Endothelial cell of hepatic sinusoid (primary cell): ENCODE measurements at regions not wholly inside any gene's neighbourhood (a gene's known extent, or its start where the extent isn't known, plus 50 kb on each side); places are given as distances from the start of the nearest gene placed in this dataset.
"Not testable (repeated sequence)": the region's sequence is repeated elsewhere in the genome, so short reads cannot be mapped to it uniquely, and the experiment has no call there.

Experiments used
- in situ Hi-C: cut with HindIII; loops from 2 replicates; pipeline ENCODE4 v1.10.0; 2017; ENCODE audit warnings: low sequenced_read_pairs

DNA sequence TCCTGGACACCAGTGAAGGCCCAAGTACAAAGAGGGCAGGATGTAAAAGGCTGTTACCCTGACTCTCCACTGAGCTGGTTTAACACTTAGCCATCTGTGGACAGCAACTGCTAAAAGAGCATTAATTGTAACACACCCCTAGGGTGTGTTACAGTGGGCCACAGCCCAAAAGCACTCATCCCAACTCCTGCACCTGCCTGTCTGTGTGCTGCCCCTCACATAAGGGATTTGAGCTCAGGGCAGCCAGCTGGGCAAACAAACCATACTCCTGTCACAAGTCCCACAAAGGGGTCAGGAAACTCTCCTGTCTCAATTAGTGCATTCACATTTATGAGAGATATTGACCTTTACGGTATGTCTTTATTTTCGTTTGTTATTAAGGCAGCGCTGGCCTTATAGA, 833.1 kb upstream of the NXPH2 start:
- in situ Hi-C loops: no loop called here

DNA sequence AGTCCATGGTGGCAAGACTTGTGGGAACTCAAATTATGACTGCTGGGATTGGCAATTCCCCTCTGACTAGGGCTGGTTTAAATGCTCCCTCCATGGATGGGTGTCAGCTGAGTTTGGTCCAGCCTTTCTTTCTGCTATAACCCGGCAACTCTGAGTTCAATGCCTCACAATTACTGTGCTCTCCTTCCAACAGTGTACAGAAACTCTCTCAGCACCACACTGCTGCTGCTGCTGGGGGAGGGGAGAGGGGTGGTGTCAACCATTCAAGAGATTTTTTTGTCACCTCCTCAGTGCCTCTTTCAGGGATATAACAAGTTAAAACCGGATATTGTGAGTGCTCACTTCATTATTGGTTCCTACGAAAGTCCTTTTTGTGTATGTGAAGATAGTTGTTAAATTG, 830.3 kb upstream of the NXPH2 start:
- in situ Hi-C loops: no loop called here

DNA sequence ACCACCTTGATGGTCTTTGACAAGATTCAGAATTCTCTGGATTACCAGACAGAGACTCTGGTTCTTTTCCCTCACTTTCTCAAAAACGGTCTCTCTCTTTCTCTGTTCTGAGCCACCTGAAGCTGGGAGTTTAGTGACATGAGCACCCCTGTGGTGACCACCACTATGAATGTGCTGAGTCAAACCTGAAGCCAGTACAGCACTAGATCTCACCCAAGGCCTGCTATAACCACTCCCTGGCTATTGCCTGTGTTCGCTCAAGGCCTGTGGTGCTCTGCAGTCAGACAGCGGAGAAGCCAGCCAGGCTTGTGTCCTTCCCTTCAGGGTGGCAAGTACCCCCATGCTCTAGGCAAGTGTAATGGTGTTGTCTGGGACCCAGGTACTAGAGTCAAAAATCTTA, 828.9 kb upstream of the NXPH2 start:
- in situ Hi-C loops: no loop called here

DNA sequence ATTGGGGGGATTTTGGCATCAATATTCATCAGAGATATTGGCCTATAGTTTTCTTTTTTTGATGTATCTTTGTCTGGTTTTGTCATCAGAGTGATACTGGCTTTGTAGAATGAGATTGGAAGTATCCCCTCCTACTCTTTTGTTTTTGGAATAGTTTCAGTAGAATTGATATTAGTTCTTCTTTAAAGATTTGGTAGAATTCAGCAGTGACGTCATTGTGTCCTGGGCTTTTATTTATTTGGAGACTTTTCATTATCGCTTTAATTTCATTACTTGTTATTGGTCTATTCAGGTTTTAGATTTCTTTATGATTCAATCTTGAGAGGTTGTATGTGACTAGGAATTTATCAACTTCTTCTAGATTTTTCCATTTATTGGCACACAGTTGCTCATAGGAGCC, 825.5 kb upstream of the NXPH2 start:
- in situ Hi-C loops: no loop called here

DNA sequence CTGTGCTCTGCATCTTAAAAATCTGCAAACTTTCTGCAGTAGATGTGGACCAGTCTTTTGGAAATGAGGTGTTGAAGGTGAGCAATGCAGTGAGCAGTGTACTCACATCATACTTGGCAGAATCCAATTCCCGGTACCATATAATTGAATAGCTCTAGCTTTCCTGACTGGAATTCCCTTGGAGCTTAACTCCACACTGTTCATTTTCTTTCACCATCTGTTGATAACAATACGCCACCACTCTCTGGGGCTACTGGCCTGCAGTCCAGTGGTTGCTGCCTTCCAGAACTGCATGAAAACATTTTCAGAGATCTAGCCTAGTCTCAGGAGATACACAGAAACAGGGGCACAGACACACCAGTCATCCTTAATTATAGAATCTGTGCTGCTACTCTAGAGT, 820.0 kb upstream of the NXPH2 start:
- in situ Hi-C loops: no loop called here

DNA sequence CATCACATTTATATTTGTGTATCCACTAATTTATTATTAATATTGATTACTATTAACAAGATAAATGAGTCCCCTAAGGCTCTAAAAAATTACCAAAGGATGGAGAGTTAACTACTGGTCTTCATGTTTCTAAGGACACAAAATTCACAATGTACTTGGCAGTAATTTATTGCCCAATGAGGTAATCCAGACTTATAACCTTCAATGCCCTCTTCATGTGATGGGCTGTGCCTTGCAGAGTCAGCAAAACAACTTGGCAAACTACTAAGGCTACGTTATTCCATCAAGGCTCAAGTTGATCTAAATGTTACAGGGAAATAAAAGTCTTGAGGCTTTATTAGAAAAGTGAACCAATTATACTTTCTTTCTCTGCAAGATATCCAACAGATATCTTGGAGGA, 804.9 kb upstream of the NXPH2 start:
- in situ Hi-C loops: no loop called here

DNA sequence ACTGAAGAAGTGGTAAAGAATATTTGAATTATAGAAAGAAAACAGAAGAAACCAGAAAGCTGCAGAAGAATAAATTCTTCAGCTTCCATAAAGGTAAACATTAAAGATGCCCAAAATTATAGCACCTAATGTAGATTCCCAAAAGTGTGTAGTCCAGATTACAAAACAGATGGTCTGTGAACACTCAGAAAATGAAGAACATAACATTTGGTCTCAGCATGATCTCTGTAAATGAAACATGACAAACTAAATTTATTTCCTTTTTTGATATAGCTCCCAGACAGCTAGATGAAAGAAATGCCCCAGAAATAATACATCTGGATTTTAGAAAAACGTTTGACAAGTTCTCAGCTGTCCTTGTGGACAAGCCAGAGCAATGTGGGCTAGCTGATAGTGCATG, 794.2 kb upstream of the NXPH2 start:
- in situ Hi-C loops: no loop called here

DNA sequence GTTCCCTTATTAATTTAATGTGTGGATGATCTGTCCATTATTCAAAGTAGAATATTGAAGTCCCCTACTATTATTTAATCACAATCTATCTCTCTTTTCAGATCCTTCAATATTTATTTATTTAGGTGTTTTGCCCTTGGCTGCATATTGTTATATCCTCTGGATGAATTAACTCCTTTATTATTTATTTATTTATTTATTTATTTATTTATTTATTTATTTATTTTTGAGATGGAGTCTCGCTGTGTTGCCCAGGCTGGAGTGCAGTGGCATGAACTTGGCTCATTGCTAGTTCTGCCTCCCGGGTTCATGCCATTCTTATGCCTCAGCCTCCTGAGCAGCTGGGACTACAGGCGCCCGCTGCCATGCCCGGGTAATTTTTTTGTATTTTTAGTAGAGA, 776.6 kb upstream of the NXPH2 start:
- in situ Hi-C loops: no loop called here

DNA sequence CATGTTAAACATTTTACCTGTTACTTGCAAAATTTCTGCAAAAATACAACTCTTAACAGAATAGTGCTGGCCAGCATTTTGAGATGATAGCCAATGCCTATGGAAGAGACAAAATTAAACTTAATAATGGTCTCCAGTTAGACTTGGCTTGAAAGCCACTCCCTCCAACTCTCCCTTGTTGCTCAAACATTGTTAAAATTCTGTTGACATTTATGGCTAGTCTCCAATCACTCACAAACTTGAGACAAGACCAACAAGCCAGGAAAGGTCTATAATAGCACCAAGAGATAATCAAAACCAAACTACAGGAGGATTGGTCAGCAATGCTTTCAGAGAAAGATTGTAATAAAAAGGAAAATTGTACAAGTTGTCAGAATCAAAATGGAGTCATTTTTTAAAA, 770.7 kb upstream of the NXPH2 start:
- in situ Hi-C loops: no loop called here

DNA sequence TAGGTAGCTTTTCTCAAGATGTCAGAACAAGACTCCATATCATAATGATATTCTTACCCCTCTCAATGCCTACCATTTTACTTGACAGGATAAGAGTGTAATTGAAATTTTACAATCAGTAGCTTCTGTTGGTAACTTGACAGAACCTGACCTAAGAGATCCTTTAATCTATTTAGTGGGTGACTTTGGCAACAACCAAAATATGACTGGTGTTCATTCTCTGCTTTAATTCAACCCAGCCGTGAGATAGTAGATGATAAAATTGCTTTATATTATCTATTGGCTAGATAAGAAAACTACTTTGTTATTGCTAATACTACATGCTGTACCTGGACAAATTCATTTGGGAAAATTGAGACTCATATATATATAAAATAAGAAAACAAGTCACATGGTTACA, 770.2 kb upstream of the NXPH2 start:
- in situ Hi-C loops: no loop called here

DNA sequence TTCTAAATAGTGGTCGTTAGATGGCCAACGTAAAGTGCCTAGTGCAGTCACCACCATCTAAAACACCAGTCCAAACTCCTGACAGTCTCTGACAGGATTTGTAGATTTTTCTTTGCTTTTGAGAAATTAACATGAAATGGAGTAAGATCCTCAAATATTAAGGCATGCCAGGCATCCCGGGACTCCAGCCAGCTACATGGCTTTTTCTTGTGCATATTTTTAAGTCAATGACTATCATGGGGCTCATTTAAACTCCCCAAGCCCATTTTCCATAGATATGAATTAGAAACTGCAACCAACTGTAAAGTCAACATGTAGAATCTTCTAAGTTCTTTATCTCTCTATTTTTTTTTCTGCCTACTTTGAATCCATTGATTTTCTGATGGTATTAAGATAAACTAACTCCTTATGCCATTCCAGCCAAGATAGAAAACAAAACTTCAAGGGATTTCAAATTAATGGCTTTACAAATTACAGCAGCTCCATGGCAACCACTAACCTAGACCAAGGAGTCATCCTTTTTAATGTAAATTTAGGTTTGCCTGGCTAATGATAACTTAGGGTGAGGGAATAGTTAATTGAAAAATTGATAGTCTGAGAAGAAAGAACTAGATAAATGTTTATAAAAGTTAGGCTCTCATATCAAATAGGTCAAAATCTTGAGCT, 764.1 kb upstream of the NXPH2 start:
- in situ Hi-C loops: no loop called here

DNA sequence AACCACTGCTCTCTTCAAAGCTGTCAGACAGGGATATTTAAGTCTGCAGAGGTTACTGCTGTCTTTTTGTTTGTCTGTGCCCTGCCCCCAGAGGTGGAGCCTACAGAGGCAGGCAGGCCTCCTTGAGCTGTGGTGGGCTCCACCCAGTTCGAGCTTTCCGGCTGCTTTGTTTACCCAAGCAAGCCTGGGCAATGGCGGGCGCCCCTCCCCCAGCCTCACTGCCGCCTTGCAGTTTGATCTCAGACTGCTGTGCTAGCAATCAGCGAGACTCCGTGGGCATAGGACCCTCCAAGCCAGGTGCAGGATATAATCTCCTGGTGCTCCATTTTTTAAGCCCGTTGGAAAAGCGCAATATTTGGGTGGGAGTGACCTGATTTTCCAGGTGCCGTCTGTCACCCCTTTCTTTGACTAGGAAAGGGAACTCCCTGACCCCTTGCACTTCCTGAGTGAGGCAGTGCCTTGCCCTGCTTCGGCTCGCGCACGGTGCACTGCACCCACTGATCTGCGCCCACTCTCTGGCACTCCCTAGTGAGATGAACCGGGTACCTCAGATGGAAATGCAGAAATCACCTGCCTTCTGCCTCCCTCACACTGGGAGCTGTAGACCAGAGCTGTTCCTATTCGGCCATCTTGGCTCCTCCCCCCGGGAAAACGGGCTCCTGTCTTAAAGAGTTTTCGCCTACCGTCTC, 758.3 kb upstream of the NXPH2 start:
- in situ Hi-C loops: not testable (repeated sequence)

DNA sequence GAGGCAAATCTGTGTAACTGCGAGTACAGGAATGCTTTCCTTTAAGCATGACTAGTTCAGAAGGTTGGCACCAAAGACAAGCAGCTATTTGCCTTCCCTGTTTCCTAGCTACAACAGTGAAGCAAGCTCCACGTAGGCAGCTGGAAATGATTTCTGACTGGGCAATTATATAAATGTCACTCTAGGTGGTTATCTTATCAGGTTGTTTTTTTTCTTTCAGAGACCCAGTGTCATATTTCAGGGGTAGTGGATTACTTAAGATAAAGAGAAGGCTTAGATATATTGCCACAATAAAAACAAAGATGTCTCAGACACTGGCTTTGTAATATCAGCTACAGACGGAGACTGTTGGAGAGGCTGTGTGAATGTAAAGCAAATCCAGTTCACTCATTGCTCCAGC, 748.9 kb upstream of the NXPH2 start:
- in situ Hi-C loops: no loop called here

DNA sequence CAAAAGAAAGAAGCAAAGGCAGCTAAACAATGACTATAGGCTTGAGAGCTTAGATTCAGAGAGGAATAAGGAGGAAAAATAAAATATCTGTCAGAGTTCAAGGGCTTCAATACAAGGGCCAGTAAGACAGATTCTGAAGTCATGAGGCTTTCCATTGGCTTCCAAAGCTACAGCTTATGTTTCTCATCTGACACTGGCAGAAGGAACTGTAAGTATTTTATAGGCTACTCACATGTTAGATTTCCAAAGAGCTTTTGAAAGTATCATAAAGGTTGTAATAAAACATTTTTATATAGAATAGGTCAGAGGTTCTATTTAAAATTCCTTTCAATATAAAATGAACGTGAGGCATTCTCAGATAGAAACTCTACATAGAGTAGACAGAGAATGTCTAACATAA, 746.6 kb upstream of the NXPH2 start:
- in situ Hi-C loops: no loop called here

DNA sequence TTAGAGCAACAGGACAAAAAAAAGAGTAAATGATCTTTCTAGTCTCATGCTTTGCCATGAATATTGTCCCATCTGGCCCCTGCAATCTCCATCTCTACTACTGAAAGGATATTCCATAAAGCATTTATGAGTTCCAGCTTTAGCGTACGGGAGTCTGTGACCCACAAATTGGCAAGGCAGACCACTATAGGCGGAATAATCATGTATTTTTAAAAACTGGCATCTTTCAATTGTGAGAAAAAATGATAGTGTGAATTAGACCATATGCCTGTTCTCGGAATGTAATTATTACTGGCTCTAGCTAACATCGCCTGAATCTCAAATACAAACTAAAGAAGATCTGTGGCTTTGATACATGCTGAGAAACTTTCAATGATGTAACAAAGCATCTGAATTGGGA, 738.1 kb upstream of the NXPH2 start:
- in situ Hi-C loops: no loop called here

DNA sequence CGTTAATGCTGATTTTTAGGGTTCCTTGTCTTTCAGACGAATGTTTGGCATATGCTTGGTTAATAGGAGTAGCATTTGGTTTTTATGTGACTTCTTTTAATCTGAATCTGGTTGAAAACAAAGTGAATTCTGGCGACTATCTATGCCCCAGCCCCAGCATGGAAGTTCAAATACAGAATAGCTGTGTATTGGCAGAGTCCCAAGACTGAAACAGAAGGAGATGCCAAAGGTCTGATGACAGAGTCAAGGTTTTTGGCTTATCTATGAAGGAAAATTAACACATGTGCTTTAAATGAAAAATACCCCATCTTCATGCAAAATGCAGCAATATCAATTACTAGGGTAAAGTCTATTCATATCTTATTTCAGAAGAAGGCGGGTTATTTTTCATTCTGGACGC, 734.8 kb upstream of the NXPH2 start:
- in situ Hi-C loops: no loop called here

DNA sequence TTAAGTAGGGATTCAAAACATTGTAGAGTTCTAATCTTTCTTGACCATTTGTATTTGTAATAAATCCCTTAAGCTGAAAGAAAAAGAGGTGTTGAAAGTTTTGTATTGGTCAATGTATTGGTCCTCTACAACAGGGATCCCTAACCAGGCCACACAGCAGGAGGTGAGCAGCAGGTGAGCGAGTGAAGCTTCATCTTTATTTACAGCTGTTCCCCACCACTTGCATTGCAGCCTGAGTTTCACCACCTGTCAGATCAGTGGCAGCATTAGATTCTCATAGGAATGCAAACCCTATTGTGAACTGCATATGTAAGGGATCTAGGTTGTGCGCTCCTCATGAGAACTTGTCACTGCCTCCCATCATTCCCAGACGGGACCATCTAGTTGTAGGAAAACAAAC, 715.7 kb upstream of the NXPH2 start:
- in situ Hi-C loops: no loop called here

DNA sequence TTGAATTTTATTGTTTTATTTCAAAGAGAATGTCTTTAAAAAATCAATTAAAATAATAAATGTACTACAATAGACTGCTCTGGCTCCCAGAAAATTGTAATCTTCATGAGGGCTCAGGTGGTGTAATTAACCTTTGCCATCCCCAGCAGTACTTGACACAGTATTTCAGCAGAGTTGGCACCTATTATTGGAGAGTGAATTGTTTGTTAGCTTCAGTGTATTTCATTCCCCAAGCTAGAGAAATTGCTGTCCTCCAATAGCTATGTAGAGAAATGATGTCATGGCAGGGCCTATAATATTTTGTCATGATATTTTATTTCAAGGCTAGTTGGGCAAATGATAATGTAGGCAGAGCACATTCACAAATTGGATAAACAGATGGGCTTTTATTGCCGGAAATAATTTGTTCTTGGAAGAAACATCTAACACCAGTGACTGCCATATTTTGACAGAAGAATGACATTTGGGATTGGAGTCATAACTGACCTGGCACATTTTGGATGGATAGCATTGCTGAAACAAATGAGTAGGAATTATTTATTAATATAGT, 712.0 kb upstream of the NXPH2 start:
- in situ Hi-C loops: no loop called here

DNA sequence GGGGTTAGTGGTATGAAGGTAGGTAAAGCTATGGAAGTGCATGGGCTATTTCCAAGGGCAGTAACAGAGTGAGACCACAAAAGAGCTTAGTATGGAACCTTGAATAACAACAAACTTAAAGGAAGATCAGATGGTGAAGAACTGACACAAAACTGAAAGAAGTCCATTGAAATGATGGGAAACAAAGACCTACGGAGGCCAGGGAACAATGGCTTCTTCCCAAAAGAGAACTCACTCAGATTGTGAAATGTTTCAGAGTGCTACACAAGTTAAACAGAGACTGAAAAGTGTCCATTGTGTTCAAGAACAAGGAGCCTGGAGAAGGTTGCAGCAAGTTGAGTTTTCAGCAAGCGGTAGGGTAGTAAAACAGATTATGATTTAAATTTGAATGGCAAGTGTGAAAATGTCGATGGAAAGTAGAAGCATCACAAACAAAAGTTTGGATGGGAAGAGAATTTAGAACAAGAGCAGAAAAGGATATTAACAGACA, 700.0 kb upstream of the NXPH2 start:
- in situ Hi-C loops: no loop called here

DNA sequence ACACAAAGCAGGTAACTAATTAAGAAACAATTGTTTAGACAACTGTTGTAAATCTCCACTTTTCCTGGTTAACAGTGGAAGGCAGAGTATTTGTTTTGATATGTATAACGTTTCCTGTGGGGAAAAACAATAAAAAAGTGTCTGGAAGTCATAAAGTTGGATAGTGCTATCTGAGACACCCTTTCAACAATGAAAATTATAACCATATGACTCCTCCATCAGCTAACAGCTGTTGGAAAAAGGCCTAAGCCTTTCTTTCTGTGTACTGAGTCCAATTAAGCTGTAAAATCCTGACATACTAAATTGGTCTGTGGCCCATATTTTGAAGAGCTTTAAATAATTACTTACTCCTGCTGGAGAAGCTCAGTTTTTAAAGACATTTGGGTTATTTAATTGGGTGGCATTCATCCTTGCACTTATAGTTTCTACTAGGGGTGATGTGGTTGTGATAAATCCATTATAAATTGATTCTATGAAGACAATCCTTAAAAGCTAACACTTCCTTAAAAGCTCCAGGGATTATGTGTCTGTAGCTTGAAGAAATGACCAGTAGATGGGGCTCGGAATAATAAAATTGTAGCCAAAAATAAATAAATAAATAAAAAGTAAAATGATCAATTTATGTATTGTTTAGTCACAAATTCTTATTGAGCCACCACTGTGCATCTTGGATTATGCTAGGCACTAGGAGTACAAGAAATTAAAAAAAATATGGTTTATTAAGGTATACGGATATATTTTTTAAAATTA, 698.1 kb upstream of the NXPH2 start:
- in situ Hi-C loops: no loop called here

DNA sequence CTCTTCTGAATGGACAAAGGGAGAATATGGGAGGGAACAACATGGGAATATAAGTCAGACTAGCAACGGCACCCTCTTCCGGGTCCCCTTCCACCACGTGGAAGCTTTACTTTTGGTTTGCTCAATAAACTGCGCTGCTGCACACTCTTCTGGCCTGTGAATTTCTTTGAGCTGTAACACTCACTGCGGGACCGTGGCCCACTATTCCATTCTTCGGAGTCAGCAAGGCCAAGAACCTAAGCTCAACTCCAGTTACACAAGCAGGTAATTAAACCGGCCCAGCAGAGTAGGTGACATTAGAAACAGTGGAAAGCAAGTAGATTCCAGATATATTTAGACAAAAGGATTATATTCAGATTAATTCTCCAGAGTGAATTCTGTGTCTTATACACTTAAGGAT, 697.4 kb upstream of the NXPH2 start:
- in situ Hi-C loops: no loop called here

DNA sequence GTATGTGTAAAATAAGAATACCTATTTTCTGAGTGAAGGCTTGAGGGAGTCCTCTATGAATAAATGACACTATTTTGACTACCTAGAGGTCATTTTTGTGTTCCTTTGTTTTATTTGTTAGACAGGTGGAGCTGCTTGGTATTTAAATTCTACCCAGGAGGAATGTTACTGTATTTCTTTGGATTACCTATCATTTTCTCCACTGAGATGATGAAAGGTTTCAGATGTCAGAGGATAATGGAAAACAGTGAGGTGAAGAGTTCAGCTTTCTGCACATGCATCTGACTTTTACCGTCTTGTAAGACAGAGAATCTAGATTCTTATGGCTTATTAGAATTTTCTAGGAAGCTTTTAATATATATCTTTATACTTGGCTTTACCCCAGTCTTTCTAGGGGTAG, 689.8 kb upstream of the NXPH2 start:
- in situ Hi-C loops: no loop called here
